ENCODE measurements at regions not wholly inside any gene's neighbourhood (a gene's known extent, or its start where the extent isn't known, plus 50 kb on each side); places are given as distances from the start of the nearest gene placed in this dataset.
"Not testable (repeated sequence)": the region's sequence is repeated elsewhere in the genome, so short reads cannot be mapped to it uniquely, and the experiment has no call there.

DNA sequence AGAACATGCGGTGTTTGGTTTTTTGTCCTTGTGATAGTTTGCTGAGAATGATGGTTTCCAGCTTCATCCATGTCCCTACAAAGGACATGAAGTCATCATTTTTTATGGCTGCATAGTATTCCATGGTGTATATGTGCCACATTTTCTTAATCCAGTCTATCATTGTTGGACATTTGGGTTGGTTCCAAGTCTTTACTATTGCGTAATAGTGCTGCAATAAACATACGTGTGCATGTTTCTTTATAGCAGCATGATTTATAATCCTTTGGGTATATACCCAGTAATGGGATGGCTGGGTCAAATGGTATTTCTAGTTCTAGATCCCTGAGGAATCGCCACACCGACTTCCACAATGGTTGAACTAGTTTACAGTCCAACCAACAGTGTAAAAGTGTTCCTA lies 471.6 kb upstream of the MEIS1 start:
- H3K9me3 Mint-ChIP-seq; H3K36me3 Mint-ChIP-seq (ENCODE audit: low read depth); H3K4me3 Mint-ChIP-seq; DNase-seq; H3K27me3 Mint-ChIP-seq; intact Hi-C loops (cut with micrococcal nuclease); H3K4me1 Mint-ChIP-seq; H3K27ac Mint-ChIP-seq: not testable (repeated sequence)

DNA sequence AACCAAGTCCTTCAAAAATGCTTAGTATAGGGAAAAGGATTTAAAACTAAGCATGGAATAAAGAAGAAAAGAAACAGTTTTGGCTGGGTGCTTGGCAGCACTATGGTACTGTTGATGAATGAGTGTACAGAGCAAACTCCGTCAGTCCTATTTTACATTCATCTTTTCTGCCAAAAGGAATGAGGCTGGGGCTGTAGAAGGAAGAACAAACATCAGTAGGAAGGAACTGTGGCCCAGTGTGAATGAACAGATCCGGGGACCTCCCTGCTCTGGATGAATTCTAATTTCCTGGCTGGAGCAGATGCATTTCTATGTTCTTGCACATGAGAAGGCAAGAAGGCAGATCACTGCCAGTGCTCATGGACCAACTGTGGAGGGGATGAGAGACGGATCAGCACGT lies 474.0 kb upstream of the MEIS1 start:
- Mint-ChIP-seq H3K4me1 (no peaks in the 10 kb centered on the region), H3K27ac (no peak overlapping the region), H3K36me3 (ENCODE audit: low read depth) (no peaks in the 10 kb centered on the region), H3K4me3 (no peak overlapping the region), H3K27me3 (no peaks in the 10 kb centered on the region), H3K9me3 (peaks cover 4% of the 10 kb centered on the region)
- DNase-seq: no peak
- intact Hi-C loops (cut with micrococcal nuclease): no loop called here

DNA sequence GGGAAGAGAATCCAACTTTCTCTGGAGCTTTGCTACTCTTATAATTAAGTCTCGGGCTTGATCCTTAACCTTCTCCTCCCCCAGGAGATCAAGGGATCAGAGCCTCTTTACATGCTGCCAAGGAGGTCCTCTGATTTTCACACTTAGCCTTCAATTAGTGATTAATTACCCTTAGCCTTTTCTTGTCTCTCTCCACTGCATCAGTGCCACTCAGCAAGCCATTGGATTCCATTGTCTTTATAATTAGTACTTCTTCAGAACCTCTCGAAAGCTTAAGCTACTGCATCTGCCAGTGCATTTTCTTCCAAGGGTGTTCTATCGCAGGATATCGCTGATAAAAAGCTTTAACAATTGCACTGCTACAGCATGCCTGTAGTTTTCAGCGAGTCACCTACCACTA lies 477.0 kb upstream of the MEIS1 start:
- H3K9me3 Mint-ChIP-seq: peaks cover 4% of the 10 kb centered on the region
- DNase-seq: no peak
- H3K27me3 Mint-ChIP-seq: no peaks in the 10 kb centered on the region
- H3K4me3 Mint-ChIP-seq: no peak overlapping the region
- intact Hi-C loops (cut with micrococcal nuclease): no loop called here
- no peak overlapping the region for H3K27ac Mint-ChIP-seq
- no peaks in the 10 kb centered on the region for H3K36me3 Mint-ChIP-seq (ENCODE audit: low read depth)
- H3K4me1 Mint-ChIP-seq: no peaks in the 10 kb centered on the region

DNA sequence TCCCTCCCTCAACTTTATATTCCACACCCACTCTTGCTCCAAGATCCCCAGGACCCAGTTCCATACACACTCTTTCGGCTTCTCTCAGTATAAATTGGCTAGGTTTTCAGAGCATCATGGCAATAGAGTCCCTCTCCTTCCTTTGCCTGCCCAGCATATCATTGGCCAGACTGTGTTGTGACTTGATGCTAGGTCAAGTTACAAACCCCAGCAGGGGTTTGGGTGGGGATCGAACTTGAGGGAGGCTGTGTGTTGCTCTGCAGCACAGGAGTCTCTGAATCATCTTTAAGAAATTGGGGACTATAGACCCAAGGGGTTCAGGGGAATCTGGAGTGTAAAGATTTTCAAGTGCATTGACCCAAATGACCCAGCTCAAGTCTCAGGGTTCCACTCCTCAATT lies 477.5 kb upstream of the MEIS1 start:
- Mint-ChIP-seq H3K36me3 (ENCODE audit: low read depth) (no peaks in the 10 kb centered on the region), H3K27me3 (no peaks in the 10 kb centered on the region), H3K27ac (no peak overlapping the region), H3K4me3 (no peak overlapping the region), H3K9me3 (peaks cover 4% of the 10 kb centered on the region), H3K4me1 (no peaks in the 10 kb centered on the region)
- intact Hi-C loops (cut with micrococcal nuclease): no loop called here
- no peak for DNase-seq

DNA sequence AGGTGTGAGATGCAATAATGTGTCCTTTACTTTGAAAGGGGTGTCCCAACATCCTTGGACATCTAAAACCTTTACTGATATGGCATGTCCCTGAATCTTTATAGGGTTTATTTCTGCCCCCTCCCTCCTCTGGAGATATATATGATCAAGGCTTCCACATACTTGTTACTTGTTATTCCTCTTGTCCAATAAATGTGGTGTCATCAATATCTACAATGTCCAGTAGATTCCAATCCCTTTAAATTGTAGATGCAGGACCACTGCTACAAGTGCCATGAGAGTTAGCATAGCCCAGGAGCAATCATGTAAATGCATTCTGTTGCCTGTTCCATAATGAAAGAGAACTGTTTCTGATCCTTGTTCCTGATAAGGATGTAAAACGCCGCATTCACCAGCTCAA lies 479.7 kb upstream of the MEIS1 start:
- H3K9me3 Mint-ChIP-seq: peaks cover 4% of the 10 kb centered on the region
- intact Hi-C loops (cut with micrococcal nuclease): no loop called here
- H3K4me3 Mint-ChIP-seq: no peak overlapping the region
- DNase-seq: no peak
- no peaks in the 10 kb centered on the region for H3K27me3 Mint-ChIP-seq
- H3K4me1 Mint-ChIP-seq: no peaks in the 10 kb centered on the region
- no peaks in the 10 kb centered on the region for H3K36me3 Mint-ChIP-seq (ENCODE audit: low read depth)
- H3K27ac Mint-ChIP-seq: no peak overlapping the region

DNA sequence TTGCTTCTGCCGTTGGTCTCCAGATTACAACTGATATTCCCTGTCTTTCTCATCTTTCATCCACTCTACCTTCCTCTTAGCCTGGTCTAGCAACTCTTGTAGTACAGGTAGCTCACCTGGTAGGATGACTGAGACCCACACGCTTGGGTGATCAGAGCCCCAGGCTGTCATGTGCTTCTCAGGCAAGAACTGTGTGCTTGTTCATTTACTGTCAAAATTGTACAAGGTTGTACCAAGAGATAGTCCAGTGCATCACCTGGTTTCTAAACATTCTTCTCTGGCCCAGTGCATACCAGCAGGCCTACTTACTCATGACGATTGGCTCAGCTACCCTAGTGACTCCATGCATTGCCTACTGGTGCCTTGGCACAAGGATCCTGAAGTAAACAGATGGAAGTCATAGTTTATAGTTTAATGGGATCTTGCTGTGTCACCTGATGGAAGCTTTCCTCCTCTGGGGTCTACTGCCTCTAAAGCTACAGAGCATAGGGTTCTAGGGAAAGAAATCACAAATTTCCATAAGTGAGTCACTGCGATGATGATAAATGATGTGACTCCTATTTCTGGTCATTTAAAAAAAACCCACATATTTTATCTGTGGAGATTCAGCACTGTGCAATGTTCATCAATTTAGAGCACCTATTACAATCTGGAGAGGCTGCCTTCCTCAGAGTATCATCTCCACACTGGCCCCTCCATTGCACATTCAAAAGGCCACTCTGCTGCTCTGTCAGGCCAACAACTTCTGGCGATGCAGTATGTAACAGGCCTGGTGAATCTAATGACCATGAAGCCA lies 481.8 kb upstream of the MEIS1 start:
- no peak for DNase-seq
- no peaks in the 10 kb centered on the region for H3K4me1 Mint-ChIP-seq
- intact Hi-C loops (cut with micrococcal nuclease): no loop called here
- no peaks in the 10 kb centered on the region for H3K27me3 Mint-ChIP-seq
- no peak overlapping the region for H3K4me3 Mint-ChIP-seq
- no peaks in the 10 kb centered on the region for H3K36me3 Mint-ChIP-seq (ENCODE audit: low read depth)
- no peak overlapping the region for H3K27ac Mint-ChIP-seq
- peaks cover 4% of the 10 kb centered on the region for H3K9me3 Mint-ChIP-seq

DNA sequence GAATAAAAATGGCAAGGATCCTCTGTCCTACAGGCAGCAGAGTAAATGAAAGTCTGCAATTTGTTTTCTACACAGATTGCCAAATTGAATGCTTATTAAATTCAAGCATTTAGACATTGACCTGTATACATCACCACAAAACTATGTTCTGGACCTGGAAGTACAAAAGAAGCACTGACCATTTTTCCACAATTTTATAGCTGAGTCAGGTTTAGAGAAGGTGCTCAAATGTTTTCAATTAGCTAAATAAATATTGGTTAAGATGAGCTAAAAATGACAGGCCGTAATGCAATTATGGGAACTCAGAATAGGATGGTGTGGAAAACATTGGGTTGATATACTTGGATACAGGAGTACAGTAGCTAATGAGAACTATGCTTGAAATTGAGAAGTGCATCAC lies 490.7 kb upstream of the MEIS1 start:
- Mint-ChIP-seq H3K27me3 (no peaks in the 10 kb centered on the region), H3K4me1 (no peaks in the 10 kb centered on the region), H3K9me3 (no peaks in the 10 kb centered on the region), H3K36me3 (ENCODE audit: low read depth) (no peaks in the 10 kb centered on the region), H3K4me3 (no peak overlapping the region), H3K27ac (no peak overlapping the region)
- intact Hi-C loops (cut with micrococcal nuclease): no loop called here
- DNase-seq: no peak

DNA sequence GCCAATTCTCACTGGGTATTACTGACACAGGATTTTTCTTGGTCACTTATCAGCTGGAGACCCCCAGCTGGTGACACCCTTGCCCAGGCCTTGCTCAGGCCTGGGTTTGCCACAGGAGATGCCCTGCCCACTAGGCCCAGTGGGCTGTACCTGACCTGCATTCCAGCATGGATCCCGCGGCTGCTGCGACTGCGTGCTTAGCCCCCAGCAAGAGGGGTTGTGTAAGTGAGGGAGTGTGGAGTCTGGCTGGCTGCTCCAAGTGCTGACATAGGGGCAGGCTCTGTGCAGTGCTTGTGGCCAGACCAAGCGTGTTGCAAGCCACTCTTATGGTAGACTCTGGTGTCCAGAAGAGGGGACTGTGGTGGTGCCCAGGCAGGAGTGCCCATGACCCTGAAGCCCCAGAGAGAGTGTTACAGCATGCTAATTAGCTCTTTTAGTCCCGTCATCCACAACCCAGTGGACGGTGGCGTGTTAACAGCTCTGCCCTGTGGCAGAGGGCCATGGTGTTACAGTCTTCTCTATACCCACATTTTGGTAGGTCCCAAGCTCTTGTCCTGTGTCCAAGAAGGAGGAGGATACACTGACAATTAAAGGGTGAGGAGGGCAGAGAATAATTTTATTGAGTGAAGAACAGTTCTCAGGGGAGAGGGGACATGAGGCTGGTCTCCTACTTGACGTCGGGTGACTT lies 491.7 kb upstream of the MEIS1 start:
- Mint-ChIP-seq H3K4me3 (no peak overlapping the region), H3K27ac (no peak overlapping the region), H3K4me1 (no peaks in the 10 kb centered on the region), H3K36me3 (ENCODE audit: low read depth) (no peaks in the 10 kb centered on the region), H3K9me3 (no peaks in the 10 kb centered on the region), H3K27me3 (no peaks in the 10 kb centered on the region)
- intact Hi-C loops (cut with micrococcal nuclease): no loop called here
- no peak for DNase-seq

DNA sequence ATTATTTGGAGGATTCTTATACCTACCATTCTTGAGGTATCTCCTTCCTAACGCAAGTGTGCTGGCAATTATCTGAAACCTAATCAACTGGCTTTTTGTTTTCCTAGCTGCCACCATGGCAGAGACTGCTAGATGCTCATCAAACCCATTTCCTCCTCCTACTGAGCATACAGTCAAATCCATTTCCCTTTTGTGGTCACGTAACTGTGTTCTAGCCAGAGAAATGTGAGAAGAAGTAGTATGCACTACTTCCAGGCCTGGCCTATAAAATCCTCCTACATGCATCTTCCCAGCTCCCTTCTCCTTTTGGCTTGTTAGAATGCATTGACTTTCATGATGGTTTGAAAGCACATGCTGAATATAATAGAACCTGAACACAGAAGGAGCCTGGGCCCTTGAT lies 494.1 kb upstream of the MEIS1 start:
- no peak overlapping the region for H3K4me3 Mint-ChIP-seq
- H3K27ac Mint-ChIP-seq: no peak overlapping the region
- no peaks in the 10 kb centered on the region for H3K9me3 Mint-ChIP-seq
- no peak for DNase-seq
- no peaks in the 10 kb centered on the region for H3K27me3 Mint-ChIP-seq
- H3K4me1 Mint-ChIP-seq: no peaks in the 10 kb centered on the region
- H3K36me3 Mint-ChIP-seq (ENCODE audit: low read depth): no peaks in the 10 kb centered on the region
- intact Hi-C loops (cut with micrococcal nuclease): no loop called here

DNA sequence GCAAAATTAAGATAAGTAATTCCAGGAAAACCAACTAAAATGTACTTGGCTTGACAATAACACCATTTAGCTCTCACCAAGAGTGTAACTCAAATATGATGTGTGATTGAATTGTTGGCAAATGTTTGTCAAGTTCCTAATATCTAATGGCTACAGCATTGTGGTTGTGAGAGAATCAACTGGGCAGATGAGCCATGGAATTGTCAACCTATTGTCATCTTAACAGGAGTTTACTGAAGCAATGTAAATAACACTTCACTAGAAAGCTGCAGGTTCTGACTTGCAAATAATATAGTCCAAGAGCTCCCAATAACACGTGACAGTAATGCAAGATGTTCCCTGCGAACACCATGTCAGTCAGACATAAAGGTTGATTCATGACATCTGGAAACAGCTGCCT lies 495.2 kb upstream of the MEIS1 start:
- H3K9me3 Mint-ChIP-seq: no peaks in the 10 kb centered on the region
- DNase-seq: no peak
- intact Hi-C loops (cut with micrococcal nuclease): no loop called here
- H3K27ac Mint-ChIP-seq: no peak overlapping the region
- no peaks in the 10 kb centered on the region for H3K36me3 Mint-ChIP-seq (ENCODE audit: low read depth)
- H3K4me1 Mint-ChIP-seq: no peaks in the 10 kb centered on the region
- no peaks in the 10 kb centered on the region for H3K27me3 Mint-ChIP-seq
- no peak overlapping the region for H3K4me3 Mint-ChIP-seq

DNA sequence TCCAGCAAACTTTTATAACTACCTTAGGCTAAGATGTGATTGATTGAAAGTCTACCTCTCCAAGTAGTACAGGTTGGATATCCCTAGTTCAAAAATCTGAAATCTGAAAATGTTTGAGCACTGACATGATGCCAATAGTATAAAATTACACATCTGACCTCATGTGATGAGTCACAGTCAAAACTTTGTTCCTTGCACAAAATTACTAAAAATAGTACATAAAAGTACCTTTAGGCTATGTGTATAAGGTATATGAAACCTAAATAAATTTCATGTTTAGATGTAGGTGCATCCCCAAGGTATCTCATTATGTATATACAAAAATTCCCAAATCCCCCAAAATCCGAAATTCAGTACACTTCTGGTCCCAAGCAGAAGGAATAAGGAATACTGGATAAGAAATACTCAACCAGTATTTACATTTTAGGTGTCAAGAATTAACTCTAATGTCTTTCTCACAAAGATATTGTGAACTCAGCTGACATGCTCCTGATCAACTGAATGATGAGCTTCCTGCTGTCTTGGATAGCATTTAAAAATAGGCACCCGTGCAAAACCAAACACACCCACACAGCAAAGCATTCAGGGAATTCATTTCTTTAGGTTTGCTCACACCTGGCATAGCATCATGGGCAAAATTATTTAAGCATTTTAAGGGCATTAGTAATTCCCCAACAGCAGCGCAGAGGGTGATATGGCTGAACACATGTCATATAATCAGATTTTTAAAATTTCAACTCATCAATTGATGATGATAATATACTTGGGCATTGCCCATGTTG lies 497.4 kb upstream of the MEIS1 start:
- intact Hi-C loops (cut with micrococcal nuclease): no loop called here
- H3K4me1 Mint-ChIP-seq: no peaks in the 10 kb centered on the region
- H3K27me3 Mint-ChIP-seq: no peaks in the 10 kb centered on the region
- no peaks in the 10 kb centered on the region for H3K36me3 Mint-ChIP-seq (ENCODE audit: low read depth)
- H3K27ac Mint-ChIP-seq: no peak overlapping the region
- no peaks in the 10 kb centered on the region for H3K9me3 Mint-ChIP-seq
- DNase-seq: no peak
- no peak overlapping the region for H3K4me3 Mint-ChIP-seq

DNA sequence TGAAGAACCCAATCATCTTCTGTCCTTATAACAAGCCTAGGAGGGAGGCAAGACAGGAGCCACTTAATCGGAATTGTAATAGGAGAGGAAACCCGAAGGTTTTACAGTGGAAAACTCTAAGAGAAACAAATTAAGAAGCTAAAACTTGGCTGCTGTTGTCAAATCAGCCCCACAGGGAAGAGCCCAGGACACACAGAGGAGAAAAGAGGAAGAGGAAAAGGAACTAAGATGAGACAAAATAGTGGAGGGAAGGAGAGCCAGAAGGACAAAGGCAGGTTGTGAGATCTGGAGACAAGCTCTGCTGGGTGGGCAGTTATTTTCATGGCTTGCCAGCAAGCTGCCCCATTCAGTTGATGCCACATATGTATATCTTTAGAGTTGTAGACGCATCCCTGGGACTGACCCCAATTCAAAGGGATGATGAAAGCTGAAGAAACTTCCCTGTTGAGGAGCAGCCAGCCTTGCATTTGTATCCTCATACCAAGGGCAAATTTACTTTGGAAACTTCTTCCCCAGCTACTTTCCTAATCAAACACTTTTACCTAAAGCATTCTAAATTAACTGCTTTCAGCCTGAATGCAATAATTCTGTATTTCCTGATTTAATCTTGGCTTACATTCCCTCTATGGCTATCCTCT lies 499.8 kb upstream of the MEIS1 start:
- no peak for DNase-seq
- H3K36me3 Mint-ChIP-seq (ENCODE audit: low read depth): no peaks in the 10 kb centered on the region
- H3K27ac Mint-ChIP-seq: no peak overlapping the region
- H3K27me3 Mint-ChIP-seq: no peaks in the 10 kb centered on the region
- no peaks in the 10 kb centered on the region for H3K9me3 Mint-ChIP-seq
- no peaks in the 10 kb centered on the region for H3K4me1 Mint-ChIP-seq
- H3K4me3 Mint-ChIP-seq: no peak overlapping the region
- intact Hi-C loops (cut with micrococcal nuclease): no loop called here

DNA sequence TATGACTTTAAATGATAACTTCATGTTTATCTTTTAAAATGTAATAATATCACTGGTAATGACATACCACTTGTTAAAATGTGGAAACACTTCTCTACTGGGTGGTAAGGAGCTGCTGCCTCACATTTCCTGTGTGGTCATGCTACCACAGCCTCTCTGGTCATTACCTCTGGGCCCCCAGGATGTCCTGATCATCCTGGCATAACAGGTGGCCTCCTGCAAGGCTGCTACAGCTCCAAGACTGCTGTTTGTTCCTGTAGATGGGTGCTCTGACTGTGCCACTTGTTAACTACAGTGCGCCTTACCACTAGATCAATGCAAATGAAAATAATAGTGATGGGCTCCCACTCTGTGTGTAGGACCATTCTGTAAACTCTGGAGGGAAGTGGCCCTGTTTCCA lies 500.2 kb upstream of the SPRED2 start:
- DNase-seq: no peak
- intact Hi-C loops (cut with micrococcal nuclease): no loop called here
- Mint-ChIP-seq H3K27me3 (no peaks in the 10 kb centered on the region), H3K4me1 (no peaks in the 10 kb centered on the region), H3K9me3 (no peaks in the 10 kb centered on the region), H3K4me3 (no peak overlapping the region), H3K36me3 (ENCODE audit: low read depth) (no peaks in the 10 kb centered on the region), H3K27ac (no peak overlapping the region)

DNA sequence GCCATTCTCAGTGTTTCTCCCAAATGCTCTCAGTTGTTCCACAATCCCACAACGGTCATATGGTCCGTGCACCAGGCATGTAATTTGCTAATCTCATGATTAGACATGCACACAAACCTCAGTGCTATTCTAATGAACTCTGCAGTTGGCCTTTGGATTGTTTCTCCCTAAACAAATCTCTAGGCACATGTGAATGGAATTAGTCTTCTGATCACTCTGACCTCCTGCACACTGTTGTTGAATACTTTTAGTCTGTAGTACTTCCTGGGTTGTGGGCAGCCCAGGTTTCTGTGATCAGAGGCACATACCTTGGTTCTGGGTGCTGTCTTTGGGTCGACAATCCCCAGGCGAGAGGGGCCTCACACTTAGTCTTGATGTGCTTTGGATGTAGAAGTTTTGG lies 498.7 kb upstream of the SPRED2 start:
- Mint-ChIP-seq H3K9me3 (no peaks in the 10 kb centered on the region), H3K36me3 (ENCODE audit: low read depth) (no peaks in the 10 kb centered on the region), H3K27me3 (no peaks in the 10 kb centered on the region), H3K27ac (no peak overlapping the region), H3K4me3 (no peak overlapping the region), H3K4me1 (no peaks in the 10 kb centered on the region)
- intact Hi-C loops (cut with micrococcal nuclease): no loop called here
- DNase-seq: no peak

Data from activated CD4-positive, alpha-beta T cell treated with anti-CD3 and anti-CD28 coated beads, Interleukin-2, amount 10 ng/mL, durations not matched to agents 24 days and 14 days (primary cell).